H1 (cell line): ENCODE measurements at regions not wholly inside any gene's neighbourhood (a gene's known extent, or its start where the extent isn't known, plus 50 kb on each side); places are given as distances from the start of the nearest gene placed in this dataset.

Experiments
- CTCF ChIA-PET: fragments of 300-600 bp; sonication (Branson Sonifier 250); formaldehyde crosslinking; loops from one replicate; lab custom pipeline; 2021; ENCODE audit not compliant: partially characterized antibody; lab: Charles Lee
- POLR2A ChIA-PET: fragments of 300-600 bp; sonication (Branson Sonifier 250); formaldehyde crosslinking; loops from one replicate; lab custom pipeline; 2021; ENCODE audit warnings: inconsistent platforms; ENCODE audit not compliant: partially characterized antibody; lab: Charles Lee
- DNase-seq, 2 experiments: peaks; one replicate each; pipeline versions ENCODE4 v3.0.0 to v3.0.0-alpha.2; 2010 to 2022; ENCODE audit warnings: low spot score in 2 of 2, low read depth in 1 of 2, mixed read lengths in 1 of 2
- FAIRE-seq: peaks from 2 replicates; lab custom pipeline; 2011; peaks lifted over from hg19 to GRCh38; lab: Jason Lieb, UNC
- H2AFZ ChIP-seq: 2 replicates; pipeline ENCODE4 v1.8.1; 2012; ENCODE audit warnings: low read length, inconsistent platforms
- H2AK5ac ChIP-seq: 2 replicates; pipeline ENCODE4 v1.6.1; 2013; ENCODE audit warnings: low read depth, low read length
- H2BK120ac ChIP-seq: replicated peaks from 2 replicates; pipeline ENCODE3; 2013; ENCODE audit warnings: low read depth, low read length, inconsistent platforms
- H2BK12ac ChIP-seq: 2 replicates; pipeline ENCODE4 v1.6.1; 2013; ENCODE audit warnings: low read depth, low read length
- H2BK15ac ChIP-seq: 2 replicates; pipeline ENCODE4 v1.6.1; 2013; ENCODE audit warnings: low read length
- H2BK20ac ChIP-seq: 2 replicates; pipeline ENCODE4 v1.6.1; 2013; ENCODE audit warnings: low read length
- H2BK5ac ChIP-seq: 2 replicates; pipeline ENCODE4 v1.6.1; 2013; ENCODE audit warnings: low read depth, low read length
- H3K14ac ChIP-seq: 2 replicates; pipeline ENCODE4 v1.6.1; 2013; ENCODE audit warnings: inconsistent platforms; ENCODE audit not compliant: insufficient read length
- H3K18ac ChIP-seq: 2 replicates; pipeline ENCODE4 v1.6.1; 2013; ENCODE audit warnings: low read length; ENCODE audit errors: extremely low read depth
- H3K23ac ChIP-seq: 2 replicates; pipeline ENCODE4 v1.6.1; 2013; ENCODE audit warnings: inconsistent platforms; ENCODE audit not compliant: insufficient read length
- H3K23me2 ChIP-seq: 2 replicates; pipeline ENCODE4 v1.6.1; 2013; ENCODE audit warnings: low read depth, low read length
- H3K27ac ChIP-seq: 2 replicates; pipeline ENCODE4 v1.6.1; 2011; ENCODE audit warnings: low read depth, low read length, inconsistent platforms
- H3K27me3 ChIP-seq, 4 experiments: replicated peaks in 1 of 4; 1 replicate in 1 of 4; 2 replicates in 3 of 4; pipeline versions ENCODE4 v1.6.1 to v1.8.1; 2011 to 2013; ENCODE audit warnings: low read length in 3 of 4, mild to moderate bottlenecking in 3 of 4, inconsistent platforms in 2 of 4, mixed read lengths in 2 of 4, moderate library complexity in 1 of 4; ENCODE audit not compliant: control insufficient read depth in 3 of 4, insufficient read depth in 3 of 4; ENCODE audit errors: extremely low read depth in 1 of 4
- H3K36me3 ChIP-seq, 4 experiments: 2 replicates each; pipeline versions ENCODE4 v1.6.1 to v1.8.1; 2011 to 2013; ENCODE audit warnings: mild to moderate bottlenecking in 4 of 4, low read length in 3 of 4, moderate library complexity in 2 of 4, control low read depth in 1 of 4, inconsistent platforms in 1 of 4; ENCODE audit not compliant: insufficient read depth in 4 of 4, control insufficient read depth in 2 of 4
- H3K4ac ChIP-seq: replicated peaks from 2 replicates; pipeline ENCODE3; 2013; ENCODE audit warnings: low read length, low read depth, mixed read lengths, inconsistent platforms; ENCODE audit not compliant: insufficient read length
- H3K4me1 ChIP-seq, 4 experiments: replicated peaks in 1 of 4; 1 replicate in 1 of 4; 2 replicates in 3 of 4; pipeline versions ENCODE4 v1.6.1 to v1.8.1; 2011 to 2013; ENCODE audit warnings: low read length in 3 of 4, inconsistent platforms in 2 of 4, mixed read lengths in 1 of 4; ENCODE audit not compliant: insufficient read depth in 4 of 4, control insufficient read depth in 3 of 4
- H3K4me2 ChIP-seq, 2 experiments: 2 replicates each; pipeline versions ENCODE4 v1.6.1 to v1.8.1; 2011 to 2013; ENCODE audit warnings: low read depth in 2 of 2, low read length in 2 of 2, control low read depth in 1 of 2, inconsistent platforms in 1 of 2, mild to moderate bottlenecking in 1 of 2; ENCODE audit not compliant: insufficient read depth in 1 of 2
- H3K4me3 ChIP-seq, 4 experiments: fragments of 200-600, 300-600 bp in 1 of 4; sonication (generic), shearing (Covaris generic), sonication (Bioruptor Twin) in 1 of 4; 2 replicates each; pipeline versions ENCODE4 v1.5.1 to v1.8.1; 2011 to 2016; ENCODE audit warnings: low read length in 4 of 4, low read depth in 3 of 4, control low read depth in 2 of 4, inconsistent platforms in 2 of 4, mild to moderate bottlenecking in 2 of 4, mixed read lengths in 1 of 4, moderate library complexity in 1 of 4; ENCODE audit not compliant: insufficient read depth in 2 of 4; ENCODE audit errors: extremely low read depth in 1 of 4
- H3K56ac ChIP-seq: replicated peaks from 2 replicates; pipeline ENCODE3; 2013; ENCODE audit warnings: low read depth, mild to moderate bottlenecking, mixed read lengths, low read length, inconsistent platforms; ENCODE audit not compliant: insufficient read length
- H3K79me1 ChIP-seq: 2 replicates; pipeline ENCODE4 v1.6.1; 2013; ENCODE audit warnings: low read depth, low read length, control low read depth
- H3K79me2 ChIP-seq, 2 experiments: 2 replicates each; pipeline versions ENCODE4 v1.6.1 to v1.8.1; 2012 to 2013; ENCODE audit warnings: low read length in 2 of 2, mild to moderate bottlenecking in 2 of 2, inconsistent platforms in 1 of 2; ENCODE audit not compliant: insufficient read depth in 2 of 2, control insufficient read depth in 1 of 2
- H3K9ac ChIP-seq, 4 experiments: replicated peaks in 1 of 4; 1 replicate in 1 of 4; 2 replicates in 3 of 4; pipeline versions ENCODE4 v1.6.1 to v1.8.1; 2011 to 2013; ENCODE audit warnings: low read depth in 3 of 4, low read length in 3 of 4, control low read depth in 2 of 4, mild to moderate bottlenecking in 2 of 4, moderate library complexity in 2 of 4, inconsistent platforms in 1 of 4; ENCODE audit errors: extremely low read depth in 1 of 4
- H3K9me3 ChIP-seq, 2 experiments: 2 replicates each; pipeline versions ENCODE4 v1.6.1 to v1.8.1; 2012 to 2013; ENCODE audit warnings: mild to moderate bottlenecking in 2 of 2, moderate library complexity in 2 of 2, control low read depth in 1 of 2, inconsistent platforms in 1 of 2, low read depth in 1 of 2, low read length in 1 of 2, mixed read lengths in 1 of 2; ENCODE audit not compliant: insufficient read depth in 2 of 2
- H4K20me1 ChIP-seq, 2 experiments: replicated peaks in 1 of 2; 2 replicates each; pipeline versions ENCODE3 to v1.8.1; 2011 to 2013; ENCODE audit warnings: inconsistent platforms in 2 of 2, low read length in 2 of 2, mild to moderate bottlenecking in 1 of 2; ENCODE audit not compliant: insufficient read depth in 2 of 2, control insufficient read depth in 1 of 2
- H4K5ac ChIP-seq: 2 replicates; pipeline ENCODE4 v1.6.1; 2013; ENCODE audit warnings: low read length, low read depth, mixed read lengths, inconsistent platforms; ENCODE audit not compliant: insufficient read length
- H4K8ac ChIP-seq: 2 replicates; pipeline ENCODE4 v1.8.0; 2013; ENCODE audit warnings: mild to moderate bottlenecking, moderate library complexity, low read length, inconsistent platforms; ENCODE audit not compliant: insufficient read depth; ENCODE audit errors: extremely low read depth
- H4K91ac ChIP-seq: replicated peaks from 2 replicates; pipeline ENCODE3; 2013; ENCODE audit warnings: low read length, mixed read lengths, inconsistent platforms; ENCODE audit not compliant: insufficient read length
- ASH2L ChIP-seq: fragments of 200-600, 300-600 bp; sonication (generic); IDR thresholded peaks from one replicate; pipeline ENCODE4 v1.7.1; 2017; ENCODE audit warnings: low read length
- BCL11A ChIP-seq, 2 experiments: IDR thresholded peaks; one replicate each; pipeline ENCODE4 v1.6.1; 2011; ENCODE audit warnings: low read depth in 2 of 2, low read length in 2 of 2, mild to moderate bottlenecking in 2 of 2
- CBX5 ChIP-seq: fragments of 300-800, 300-1000 bp; sonication (generic); IDR thresholded peaks from 2 replicates; pipeline ENCODE4 v1.7.1; 2016; ENCODE audit warnings: antibody characterized with exemption, low read length, low read depth
- EZH2 ChIP-seq: fragments of 200-600 bp; sonication (generic); IDR thresholded peaks from 2 replicates; pipeline ENCODE4 v1.7.1; 2012; ENCODE audit warnings: low read depth, mild to moderate bottlenecking, moderate library complexity, low read length, inconsistent platforms; ENCODE audit not compliant: severe bottlenecking
- FOSL1 ChIP-seq: IDR thresholded peaks from 2 replicates; pipeline ENCODE4 v1.6.1; 2011; ENCODE audit warnings: mild to moderate bottlenecking, low read depth, low read length, moderate library complexity; ENCODE audit not compliant: insufficient read depth
- KDM1A ChIP-seq: fragments of 200-600, 300-600 bp; sonication (generic); IDR thresholded peaks from 2 replicates; pipeline ENCODE4 v1.7.1; 2016; ENCODE audit warnings: mild to moderate bottlenecking, low read length, borderline replicate concordance
- KDM5A ChIP-seq: fragments of 200-600 bp; IDR thresholded peaks from 2 replicates; pipeline ENCODE4 v1.7.1; 2012; ENCODE audit warnings: mild to moderate bottlenecking, low read length, inconsistent platforms, mixed read lengths
- WGBS, 2 experiments: shearing (Covaris generic) in 1 of 2; methylation state at CpG; one replicate each; pipeline versions ENCODE4 v1.1.6 to v1.1.7; 2013 to 2015; ENCODE audit warnings: low lambda C conversion rate in 2 of 2, mixed read lengths in 2 of 2, inconsistent platforms in 1 of 2, low coverage in 1 of 2, missing lambda C conversion rate in 1 of 2; ENCODE audit not compliant: insufficient replicate concordance in 2 of 2, insufficient coverage in 1 of 2, insufficient read length in 1 of 2; ENCODE audit errors: extremely low coverage in 1 of 2, missing lambda C conversion rate in 1 of 2; 5-methylcytosine and 5-hydroxymethylcytosine counted together

DNA sequence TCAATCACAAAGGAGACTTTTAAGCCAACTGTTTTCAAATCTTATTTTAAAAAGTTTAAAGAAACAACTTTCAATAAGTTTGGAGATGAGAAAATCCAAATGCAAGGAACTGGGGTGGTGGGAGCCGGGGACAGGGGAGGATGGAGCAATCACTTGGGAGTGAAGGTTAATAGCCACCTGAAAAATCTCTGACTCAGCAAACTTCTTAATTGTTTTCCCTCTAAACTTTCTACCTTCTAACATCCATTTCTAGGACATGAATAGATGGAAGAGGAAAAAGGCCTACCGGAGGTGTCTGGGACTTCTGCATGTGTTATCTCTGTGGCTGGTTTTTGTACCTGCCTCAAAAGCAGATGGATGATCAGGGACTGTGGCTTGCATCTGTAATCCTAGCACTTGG, 360.6 kb downstream of the OSTF1 start:
- no peak overlapping the region for H3K56ac ChIP-seq
- no peak overlapping the region for H2BK5ac ChIP-seq
- H3K23ac ChIP-seq, result no peak overlapping the region
- H3K9me3 ChIP-seq, result no peaks in the 10 kb centered on the region
- DNase-seq (no peak), FAIRE-seq (no peak)
- 0 out of 7 replicates have a peak, but pooled peaks cover 0 to 2% (median 0%) of the 10 kb centered on the region in 4 experiments for H3K4me1 ChIP-seq
- no peaks in the 10 kb centered on the region for H3K23me2 ChIP-seq
- no peak overlapping the region for H3K9ac ChIP-seq
- no peak overlapping the region for H2AFZ ChIP-seq
- H2BK20ac ChIP-seq, result no peak overlapping the region
- no peak overlapping the region for H3K18ac ChIP-seq
- H3K4ac ChIP-seq, result no peak overlapping the region
- H3K27me3 ChIP-seq, result no peaks in the 10 kb centered on the region; a peak in 1 of 7 replicates
- ChIA-PET POLR2A (no interaction called here), CTCF (interaction anchor here (0.8 kb wide), 1 partner anchor 34 kb away, joined by 3 read pairs; no protein-coding TSS in a partner anchor)
- H2BK120ac ChIP-seq, result no peak overlapping the region
- no peak overlapping the region for H4K8ac ChIP-seq
- H3K4me3 ChIP-seq, result no peak overlapping the region
- H4K20me1 ChIP-seq, result no peaks in the 10 kb centered on the region
- H3K79me2 ChIP-seq, result no peaks in the 10 kb centered on the region
- H3K36me3 ChIP-seq, result no peaks in the 10 kb centered on the region
- no peak overlapping the region for H4K5ac ChIP-seq
- H3K27ac ChIP-seq, result no peak overlapping the region
- no peak overlapping the region for H2BK15ac ChIP-seq
- no peak overlapping the region for H2AK5ac ChIP-seq
- no peak overlapping the region for H4K91ac ChIP-seq
- H3K4me2 ChIP-seq, result no peak overlapping the region
- no peak overlapping the region for H3K14ac ChIP-seq
- H2BK12ac ChIP-seq, result no peak overlapping the region; the same call in 1 of the 2 replicates
- no peaks in the 10 kb centered on the region for H3K79me1 ChIP-seq
- WGBS, 2 experiments, result 97% methylated on average over 2 of the region's 2 CpGs; no CpG with 5 or more reads in 1 of the 2 experiments
- TF ChIP-seq KDM5A (no peak), KDM1A (no peak), BCL11A (IDR thresholded peaks at IDR 0.05; ENCODE audit: low read depth in 2 of 2, low read length in 2 of 2) (no peak), ASH2L (no peak), EZH2 (no peak), FOSL1 (no peak), CBX5 (no peak)
